SW 1271 (cell line): ENCODE measurements at regions not wholly inside any gene's neighbourhood (a gene's known extent, or its start where the extent isn't known, plus 50 kb on each side); places are given as distances from the start of the nearest gene placed in this dataset.

ENCODE experiments used
- DNase-seq, 2 experiments: peaks; one replicate each; lab custom pipeline; 2025; lab: John Stamatoyannopoulos, UW

- no peak for DNase-seq
Observed at GRCh38 chr2:146489386-146489785, 1355.4 kb upstream of the ACVR2A start.

- DNase-seq: no peak
Observed at GRCh38 chr2:146481629-146482028, 1363.2 kb upstream of the ACVR2A start.

- no peak for DNase-seq
Observed at GRCh38 chr2:146477383-146477782, 1367.4 kb upstream of the ACVR2A start.

GRCh38 chr2:146468578-146468977, 1376.3 kb upstream of the ACVR2A start:
- no peak for DNase-seq

GRCh38 chr2:146467425-146467824, 1377.4 kb upstream of the ACVR2A start:
- DNase-seq: no peak

- DNase-seq: no peak
Observed at GRCh38 chr2:146465460-146465859, 1379.4 kb upstream of the ACVR2A start.

GRCh38 chr2:146461068-146461467, 1383.8 kb upstream of the ACVR2A start:
- DNase-seq: no peak

GRCh38 chr2:146458585-146458984, 1386.2 kb upstream of the ACVR2A start:
- DNase-seq: no peak

GRCh38 chr2:146457221-146457620, 1387.6 kb upstream of the ACVR2A start:
- DNase-seq: no peak

GRCh38 chr2:146455325-146455724, 1389.5 kb upstream of the ACVR2A start:
- DNase-seq: no peak

GRCh38 chr2:146451972-146452371, 1392.9 kb upstream of the ACVR2A start:
- DNase-seq: no peak

GRCh38 chr2:146450131-146450530, 1394.7 kb upstream of the ACVR2A start:
- DNase-seq: no peak

- DNase-seq: no peak
Observed at GRCh38 chr2:146444987-146445386, 1399.8 kb upstream of the ACVR2A start.

- DNase-seq: no peak
Observed at GRCh38 chr2:146444085-146444484, 1400.7 kb upstream of the ACVR2A start.

GRCh38 chr2:146438246-146438645, 1406.6 kb upstream of the ACVR2A start:
- DNase-seq: no peak

GRCh38 chr2:146437712-146438111, 1407.1 kb upstream of the ACVR2A start:
- DNase-seq: no peak

GRCh38 chr2:146433116-146433875, 1411.5 kb upstream of the ACVR2A start:
- no peak for DNase-seq

GRCh38 chr2:146429366-146429765, 1415.5 kb upstream of the ACVR2A start:
- DNase-seq: no peak

GRCh38 chr2:146417942-146418341, 1426.9 kb upstream of the ACVR2A start:
- DNase-seq: no peak

GRCh38 chr2:146415291-146415690, 1429.5 kb upstream of the ACVR2A start:
- DNase-seq: no peak

GRCh38 chr2:146414456-146414855, 1430.4 kb upstream of the ACVR2A start:
- DNase-seq: no peak

- no peak for DNase-seq
Observed at GRCh38 chr2:146413086-146413610, 1431.7 kb upstream of the ACVR2A start.

- DNase-seq: no peak
Observed at GRCh38 chr2:146412625-146413024, 1432.2 kb upstream of the ACVR2A start.
